GM20000 (cell line): ENCODE measurements at regions not wholly inside any gene's neighbourhood (a gene's known extent, or its start where the extent isn't known, plus 50 kb on each side); places are given as distances from the start of the nearest gene placed in this dataset.

Experiments used
- DNase-seq: peaks from one replicate; pipeline ENCODE4 v3.0.0; 2012; ENCODE audit warnings: low spot score
- CTCF ChIP-seq: IDR thresholded peaks from 2 replicates; pipeline ENCODE4 v1.5.1; 2012; ENCODE audit warnings: mild to moderate bottlenecking, control low read depth; ENCODE audit errors: extremely low read depth, missing control alignments

- no peak for DNase-seq
- no peak for TF ChIP-seq CTCF
Observed at GRCh38 chr3:8201886-8202285, 299.7 kb upstream of the LMCD1 start.

GRCh38 chr3:8204331-8204730 lies 297.3 kb upstream of the LMCD1 start:
- no peak for TF ChIP-seq CTCF
- no peak for DNase-seq

- no peak for TF ChIP-seq CTCF
- no peak for DNase-seq
Observed at GRCh38 chr3:8204853-8205650, 296.6 kb upstream of the LMCD1 start.

- no peak for TF ChIP-seq CTCF
- DNase-seq = no peak
Observed at GRCh38 chr3:8205881-8206280, 295.7 kb upstream of the LMCD1 start.

GRCh38 chr3:8206971-8207617 lies 294.5 kb upstream of the LMCD1 start:
- TF ChIP-seq CTCF = no peak

GRCh38 chr3:8210882-8211341 lies 290.7 kb upstream of the LMCD1 start:
- no peak for DNase-seq
- no peak for TF ChIP-seq CTCF

More at GRCh38 chr3:8206971-8207617, 294.5 kb upstream of the LMCD1 start:
- no peak for DNase-seq

- TF ChIP-seq CTCF = no peak
- DNase-seq = no peak
Observed at GRCh38 chr3:8212794-8213193, 288.8 kb upstream of the LMCD1 start.
